HG03460 (cell line): ENCODE measurements at regions not wholly inside any gene's neighbourhood (a gene's known extent, or its start where the extent isn't known, plus 50 kb on each side); places are given as distances from the start of the nearest gene placed in this dataset.

Source experiments
- ATAC-seq: cut with Tn5 transposase; IDR thresholded peaks from one replicate; pipeline ENCODE4 v1.9.1; 2021; ENCODE audit not compliant: unreplicated experiment

- no peak for ATAC-seq
These were observed 67.8 kb downstream of the CASP12 start for GRCh38 chr11:104830508-104830907.

GRCh38 chr11:104830080-104830479 lies 68.2 kb downstream of the CASP12 start:
- ATAC-seq = no peak

- ATAC-seq = no peak
These were observed 71.5 kb downstream of the CASP12 start for GRCh38 chr11:104826772-104827171.

GRCh38 chr11:104823657-104824056 lies 74.6 kb downstream of the CASP12 start:
- ATAC-seq = no peak

- ATAC-seq = no peak
These were observed 77.8 kb downstream of the CASP12 start for GRCh38 chr11:104820431-104820830.

GRCh38 chr11:104819603-104820002 lies 78.7 kb downstream of the CASP12 start:
- no peak for ATAC-seq

GRCh38 chr11:104819107-104819506 lies 79.2 kb downstream of the CASP12 start:
- no peak for ATAC-seq

GRCh38 chr11:104817973-104818372 lies 80.3 kb downstream of the CASP12 start:
- no peak for ATAC-seq

GRCh38 chr11:104813532-104813931 lies 84.7 kb downstream of the CASP12 start:
- ATAC-seq = no peak

- ATAC-seq = no peak
These were observed 86.0 kb downstream of the CASP12 start for GRCh38 chr11:104812103-104812788.

- ATAC-seq = no peak
These were observed 94.5 kb downstream of the CASP12 start for GRCh38 chr11:104803776-104804175.

- ATAC-seq = peak; percentile 94
These were observed 99.0 kb downstream of the CASP12 start for GRCh38 chr11:104799251-104799650.

GRCh38 chr11:104798789-104799188 lies 99.5 kb downstream of the CASP12 start:
- peak; percentile 49 for ATAC-seq

- no peak for ATAC-seq
These were observed 102.0 kb downstream of the CASP12 start for GRCh38 chr11:104796301-104796700.

GRCh38 chr11:104795501-104796213 lies 102.6 kb downstream of the CASP12 start:
- no peak for ATAC-seq

GRCh38 chr11:104792861-104793260 lies 105.4 kb downstream of the CASP12 start:
- ATAC-seq = no peak

GRCh38 chr11:104791896-104792295 lies 106.4 kb downstream of the CASP12 start:
- ATAC-seq = no peak

GRCh38 chr11:104784684-104785460 lies 113.4 kb downstream of the CASP12 start:
- ATAC-seq = no peak

GRCh38 chr11:104783241-104783640 lies 115.0 kb downstream of the CASP12 start:
- no peak for ATAC-seq

- no peak for ATAC-seq
These were observed 115.9 kb downstream of the CASP12 start for GRCh38 chr11:104782377-104782754.

GRCh38 chr11:104781719-104782376 lies 116.4 kb downstream of the CASP12 start:
- ATAC-seq = no peak
